Uterus (tissue), 2 donors: ENCODE measurements at regions not wholly inside any gene's neighbourhood (a gene's known extent, or its start where the extent isn't known, plus 50 kb on each side); places are given as distances from the start of the nearest gene placed in this dataset.

ENCODE experiments used
- POLR2A ChIP-seq, 2 donors: fragments of 450-650 bp; IDR thresholded peaks; one replicate each; pipeline ENCODE4 v1.6.1; 2016; ENCODE audit warnings: antibody characterized with exemption in 2 of 2, mild to moderate bottlenecking in 1 of 2, moderate library complexity in 1 of 2
- TF ChIP-seq, protein P1 (sequence below), 4 experiments: fragments of 200-600 bp in 2 of 4; fragments of 450-650 bp in 2 of 4; sonication (generic) in 2 of 4; IDR thresholded peaks; one replicate each; pipeline ENCODE4 v1.5.1; 2016 to 2019; ENCODE audit warnings: antibody characterized with exemption in 4 of 4, mild to moderate bottlenecking in 2 of 4, moderate library complexity in 1 of 4

DNA sequence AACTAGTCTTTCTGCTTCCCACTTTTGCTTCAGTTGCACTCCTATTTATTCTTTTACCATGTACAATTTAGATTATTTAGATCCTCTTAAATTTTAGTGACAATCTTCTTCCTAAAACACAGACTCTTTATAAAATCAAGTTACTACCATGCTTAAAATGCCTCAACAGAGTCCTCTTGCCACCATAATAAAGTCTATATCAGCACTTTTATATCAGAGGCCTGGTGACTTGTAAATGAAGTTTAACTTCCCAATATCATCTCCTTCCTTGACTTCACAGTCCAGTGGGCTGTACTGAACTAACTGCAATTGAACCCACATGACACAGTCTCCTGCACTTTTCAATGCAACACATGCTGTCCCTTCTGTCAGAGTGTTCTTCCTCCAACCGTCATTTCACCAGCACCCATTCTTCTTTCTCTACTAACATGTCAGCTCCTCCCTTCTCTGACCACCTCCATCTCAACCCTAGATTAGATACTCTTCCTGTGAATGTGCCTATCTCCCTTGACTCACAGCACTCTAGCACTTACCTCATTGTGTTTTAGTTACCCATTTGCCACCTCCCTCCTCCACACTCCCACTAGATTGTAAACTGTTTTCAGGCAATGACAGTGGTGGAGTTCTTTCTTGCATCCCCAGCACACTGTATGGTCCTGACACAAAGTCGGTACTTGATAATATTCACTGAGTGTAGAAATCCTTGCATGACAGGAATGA is 414.9 kb downstream of the SATB2 start:
- TF ChIP-seq, protein P1, sequence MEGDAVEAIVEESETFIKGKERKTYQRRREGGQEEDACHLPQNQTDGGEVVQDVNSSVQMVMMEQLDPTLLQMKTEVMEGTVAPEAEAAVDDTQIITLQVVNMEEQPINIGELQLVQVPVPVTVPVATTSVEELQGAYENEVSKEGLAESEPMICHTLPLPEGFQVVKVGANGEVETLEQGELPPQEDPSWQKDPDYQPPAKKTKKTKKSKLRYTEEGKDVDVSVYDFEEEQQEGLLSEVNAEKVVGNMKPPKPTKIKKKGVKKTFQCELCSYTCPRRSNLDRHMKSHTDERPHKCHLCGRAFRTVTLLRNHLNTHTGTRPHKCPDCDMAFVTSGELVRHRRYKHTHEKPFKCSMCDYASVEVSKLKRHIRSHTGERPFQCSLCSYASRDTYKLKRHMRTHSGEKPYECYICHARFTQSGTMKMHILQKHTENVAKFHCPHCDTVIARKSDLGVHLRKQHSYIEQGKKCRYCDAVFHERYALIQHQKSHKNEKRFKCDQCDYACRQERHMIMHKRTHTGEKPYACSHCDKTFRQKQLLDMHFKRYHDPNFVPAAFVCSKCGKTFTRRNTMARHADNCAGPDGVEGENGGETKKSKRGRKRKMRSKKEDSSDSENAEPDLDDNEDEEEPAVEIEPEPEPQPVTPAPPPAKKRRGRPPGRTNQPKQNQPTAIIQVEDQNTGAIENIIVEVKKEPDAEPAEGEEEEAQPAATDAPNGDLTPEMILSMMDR (IDR thresholded peaks at IDR 0.05): no peak
- TF ChIP-seq POLR2A (IDR thresholded peaks at IDR 0.05): no peak
